HL-60 (cell line): ENCODE measurements at regions not wholly inside any gene's neighbourhood (a gene's known extent, or its start where the extent isn't known, plus 50 kb on each side); places are given as distances from the start of the nearest gene placed in this dataset.

Experiments
- DNase-seq, 2 experiments: peaks; one replicate each; pipeline ENCODE4 v3.0.0-alpha.2; 2010 to 2020; ENCODE audit warnings: low read depth in 1 of 2, low spot score in 1 of 2
- H3K27ac ChIP-seq: fragments of 250-450 bp; sonication (Bioruptor Pico); replicated peaks from 2 replicates; pipeline ENCODE4 v1.5.1; 2020; ENCODE audit warnings: mild to moderate bottlenecking, moderate library complexity
- H3K27me3 ChIP-seq: fragments of 250-450 bp; sonication (Bioruptor Pico); 2 replicates; pipeline ENCODE4 v1.5.1; 2021; ENCODE audit warnings: mild to moderate bottlenecking, moderate library complexity; ENCODE audit not compliant: insufficient read depth, poor library complexity, severe bottlenecking
- H3K4me3 ChIP-seq: replicated peaks from 2 replicates; pipeline ENCODE4 v1.5.1; 2011; ENCODE audit warnings: mild to moderate bottlenecking, control low read depth, low read length; ENCODE audit not compliant: insufficient read depth
- GABPA ChIP-seq: IDR thresholded peaks from 2 replicates; pipeline ENCODE4 v1.6.1; 2012; ENCODE audit warnings: low read depth
- POLR2AphosphoS5 ChIP-seq: IDR thresholded peaks from 2 replicates; pipeline ENCODE4 v1.6.1; 2012; ENCODE audit warnings: low read depth
- REST ChIP-seq: IDR thresholded peaks from 2 replicates; pipeline ENCODE4 v1.6.1; 2012; ENCODE audit warnings: low read depth; ENCODE audit not compliant: insufficient replicate concordance
- SPI1 ChIP-seq: IDR thresholded peaks from 2 replicates; pipeline ENCODE4 v1.6.1; 2012; ENCODE audit warnings: low read depth, mild to moderate bottlenecking, borderline replicate concordance
- TF ChIP-seq, protein P1 (sequence below): IDR thresholded peaks from one replicate; pipeline ENCODE4 v1.5.1; 2011; ENCODE audit warnings: low read length, control low read depth, inconsistent platforms; ENCODE audit not compliant: insufficient read depth

- DNase-seq = no peak
- H3K4me3 ChIP-seq = no peak overlapping the region
- TF ChIP-seq GABPA (no peak), SPI1 (no peak), REST (no peak), POLR2AphosphoS5 (no peak)
- TF ChIP-seq, protein P1, sequence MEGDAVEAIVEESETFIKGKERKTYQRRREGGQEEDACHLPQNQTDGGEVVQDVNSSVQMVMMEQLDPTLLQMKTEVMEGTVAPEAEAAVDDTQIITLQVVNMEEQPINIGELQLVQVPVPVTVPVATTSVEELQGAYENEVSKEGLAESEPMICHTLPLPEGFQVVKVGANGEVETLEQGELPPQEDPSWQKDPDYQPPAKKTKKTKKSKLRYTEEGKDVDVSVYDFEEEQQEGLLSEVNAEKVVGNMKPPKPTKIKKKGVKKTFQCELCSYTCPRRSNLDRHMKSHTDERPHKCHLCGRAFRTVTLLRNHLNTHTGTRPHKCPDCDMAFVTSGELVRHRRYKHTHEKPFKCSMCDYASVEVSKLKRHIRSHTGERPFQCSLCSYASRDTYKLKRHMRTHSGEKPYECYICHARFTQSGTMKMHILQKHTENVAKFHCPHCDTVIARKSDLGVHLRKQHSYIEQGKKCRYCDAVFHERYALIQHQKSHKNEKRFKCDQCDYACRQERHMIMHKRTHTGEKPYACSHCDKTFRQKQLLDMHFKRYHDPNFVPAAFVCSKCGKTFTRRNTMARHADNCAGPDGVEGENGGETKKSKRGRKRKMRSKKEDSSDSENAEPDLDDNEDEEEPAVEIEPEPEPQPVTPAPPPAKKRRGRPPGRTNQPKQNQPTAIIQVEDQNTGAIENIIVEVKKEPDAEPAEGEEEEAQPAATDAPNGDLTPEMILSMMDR = no peak
- no peaks in the 10 kb centered on the region for H3K27me3 ChIP-seq
- H3K27ac ChIP-seq = no peak overlapping the region
Observed at GRCh38 chr12:83225806-83226205, 539.1 kb downstream of the TMTC2 start.

GRCh38 chr12:83224012-83224411 lies 537.3 kb downstream of the TMTC2 start:
- Histone ChIP-seq H3K27me3 (no peaks in the 10 kb centered on the region), H3K4me3 (no peak overlapping the region), H3K27ac (no peak overlapping the region)
- DNase-seq = peak; percentile 35 to 75
- TF ChIP-seq SPI1 = peak; percentile 81; the same call in 1 of the 2 replicates
- no peak for TF ChIP-seq GABPA

DNA sequence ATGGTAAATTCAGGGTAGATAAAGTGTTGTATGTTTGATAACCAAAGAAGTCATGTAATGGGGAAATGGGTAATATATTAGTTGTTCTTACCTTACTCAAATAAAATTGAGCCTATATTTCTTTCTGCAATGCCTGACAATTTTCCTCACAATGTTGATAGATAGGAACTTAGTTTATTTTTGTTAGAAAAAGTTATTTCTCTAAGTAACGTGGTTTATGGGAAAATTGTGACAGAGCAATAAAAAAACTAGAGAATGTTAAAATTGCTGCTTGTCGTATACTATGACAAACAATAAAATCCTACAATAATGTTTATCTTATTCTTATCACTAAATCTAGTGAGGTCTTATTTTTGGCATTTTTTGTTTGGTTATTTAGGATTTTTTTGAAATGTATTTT lies 534.1 kb downstream of the TMTC2 start:
- Histone ChIP-seq H3K4me3 (no peak overlapping the region), H3K27ac (no peak overlapping the region)
- DNase-seq = no peak

More for the DNA sequence above, 534.1 kb downstream of the TMTC2 start:
- H3K27me3 ChIP-seq = no peaks in the 10 kb centered on the region
- no peak for TF ChIP-seq GABPA
- no peak for TF ChIP-seq REST
- TF ChIP-seq, protein P1 = no peak
- TF ChIP-seq SPI1 = no peak
- no peak for TF ChIP-seq POLR2AphosphoS5
